ENCODE measurements at regions not wholly inside any gene's neighbourhood (a gene's known extent, or its start where the extent isn't known, plus 50 kb on each side); places are given as distances from the start of the nearest gene placed in this dataset.

DNA sequence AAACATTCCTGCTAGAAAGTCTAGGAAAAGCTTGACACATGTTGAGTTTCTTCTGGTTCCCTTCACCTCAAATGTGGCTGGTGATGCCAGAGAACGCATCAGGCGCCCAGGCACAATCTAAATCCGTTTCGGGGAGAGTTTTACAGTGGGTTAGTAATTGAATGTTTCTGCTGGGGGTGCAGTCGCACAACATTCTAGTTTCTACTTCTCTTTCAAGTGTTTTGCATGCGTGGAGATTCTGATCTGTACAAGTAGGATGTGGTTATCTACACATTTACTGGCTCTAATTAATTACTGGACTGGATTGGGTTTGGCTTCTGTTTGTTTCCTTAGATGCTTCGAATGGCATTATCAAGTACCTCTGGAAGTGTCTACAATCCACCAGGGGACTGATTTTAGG is 173.8 kb downstream of the TMEM26 start:
- H3K36me3 ChIP-seq (ENCODE audit: insufficient read depth, low read length): no peaks in the 10 kb centered on the region
- no peaks in the 10 kb centered on the region for H4K20me1 ChIP-seq (ENCODE audit: insufficient read depth, low read length)
- no peaks in the 10 kb centered on the region for H3K79me2 ChIP-seq (ENCODE audit: insufficient read depth, low read depth, low read length)
- no peak overlapping the region for H2AFZ ChIP-seq (ENCODE audit: low read length)
- ChIA-PET POLR2A (no interaction called here), CTCF (ENCODE audit: unreplicated experiment) (no interaction called here)
- no peaks in the 10 kb centered on the region for H3K9me3 ChIP-seq (ENCODE audit: low read length)
- no peaks in the 10 kb centered on the region for H3K4me1 ChIP-seq (ENCODE audit: insufficient read depth, low read length, poor library complexity, severe bottlenecking)
- no peaks in the 10 kb centered on the region for H3K9me2 ChIP-seq (ENCODE audit: insufficient read depth, low read length)
- no peak overlapping the region for H3K4me3 ChIP-seq (ENCODE audit: low read depth, low read length, poor library complexity, severe bottlenecking)
- H3K27ac ChIP-seq (ENCODE audit: low read depth, low read length, poor library complexity, severe bottlenecking): no peak overlapping the region
- no peak for TF ChIP-seq EZH2phosphoT487 (IDR thresholded peaks at IDR 0.05; ENCODE audit: borderline replicate concordance, low read depth, low read length)
- TF ChIP-seq, protein P1, sequence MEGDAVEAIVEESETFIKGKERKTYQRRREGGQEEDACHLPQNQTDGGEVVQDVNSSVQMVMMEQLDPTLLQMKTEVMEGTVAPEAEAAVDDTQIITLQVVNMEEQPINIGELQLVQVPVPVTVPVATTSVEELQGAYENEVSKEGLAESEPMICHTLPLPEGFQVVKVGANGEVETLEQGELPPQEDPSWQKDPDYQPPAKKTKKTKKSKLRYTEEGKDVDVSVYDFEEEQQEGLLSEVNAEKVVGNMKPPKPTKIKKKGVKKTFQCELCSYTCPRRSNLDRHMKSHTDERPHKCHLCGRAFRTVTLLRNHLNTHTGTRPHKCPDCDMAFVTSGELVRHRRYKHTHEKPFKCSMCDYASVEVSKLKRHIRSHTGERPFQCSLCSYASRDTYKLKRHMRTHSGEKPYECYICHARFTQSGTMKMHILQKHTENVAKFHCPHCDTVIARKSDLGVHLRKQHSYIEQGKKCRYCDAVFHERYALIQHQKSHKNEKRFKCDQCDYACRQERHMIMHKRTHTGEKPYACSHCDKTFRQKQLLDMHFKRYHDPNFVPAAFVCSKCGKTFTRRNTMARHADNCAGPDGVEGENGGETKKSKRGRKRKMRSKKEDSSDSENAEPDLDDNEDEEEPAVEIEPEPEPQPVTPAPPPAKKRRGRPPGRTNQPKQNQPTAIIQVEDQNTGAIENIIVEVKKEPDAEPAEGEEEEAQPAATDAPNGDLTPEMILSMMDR (conservative IDR thresholded peaks at IDR 0.05; ENCODE audit: low read length): no peak
- DNase-seq (ENCODE audit: low spot score): no peak
- no peak overlapping the region for H3K4me2 ChIP-seq (ENCODE audit: low read length)
- no TSS peak for BruUV-seq (replicated peaks)
- intact Hi-C loops (cut with micrococcal nuclease; ENCODE audit: unreplicated experiment): no loop called here

DNA sequence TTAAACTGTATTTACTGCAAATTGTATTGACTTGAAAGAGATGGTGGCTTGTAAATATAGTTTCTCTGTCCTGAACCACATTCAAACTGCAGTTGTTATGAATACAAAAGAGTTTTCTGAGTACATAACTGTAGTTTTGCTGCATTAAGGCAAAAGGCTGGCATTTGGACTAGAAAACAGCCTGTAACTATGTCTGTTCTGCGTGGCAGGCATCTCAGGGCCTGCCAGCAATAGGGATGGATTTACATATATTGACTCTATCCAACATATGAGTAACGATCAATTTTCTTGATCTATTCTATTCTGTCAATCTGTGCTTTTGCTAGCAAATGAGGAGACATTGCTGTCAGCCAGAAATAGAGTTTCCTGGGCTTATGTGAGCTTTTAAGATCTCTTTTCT is 174.6 kb downstream of the TMEM26 start:
- Histone ChIP-seq H3K36me3 (ENCODE audit: insufficient read depth, low read length) (no peaks in the 10 kb centered on the region), H3K4me3 (ENCODE audit: low read depth, low read length, poor library complexity, severe bottlenecking) (no peak overlapping the region), H3K79me2 (ENCODE audit: insufficient read depth, low read depth, low read length) (no peaks in the 10 kb centered on the region), H2AFZ (ENCODE audit: low read length) (no peak overlapping the region), H3K9me3 (ENCODE audit: low read length) (no peaks in the 10 kb centered on the region), H4K20me1 (ENCODE audit: insufficient read depth, low read length) (no peaks in the 10 kb centered on the region), H3K27ac (ENCODE audit: low read depth, low read length, poor library complexity, severe bottlenecking) (no peak overlapping the region), H3K9me2 (ENCODE audit: insufficient read depth, low read length) (no peaks in the 10 kb centered on the region), H3K4me2 (ENCODE audit: low read length) (no peak overlapping the region), H3K4me1 (ENCODE audit: insufficient read depth, low read length, poor library complexity, severe bottlenecking) (no peaks in the 10 kb centered on the region)
- intact Hi-C loops (cut with micrococcal nuclease; ENCODE audit: unreplicated experiment): no loop called here
- ChIA-PET POLR2A (no interaction called here), CTCF (ENCODE audit: unreplicated experiment) (interaction anchor here (0.5 kb wide), 1 partner anchor 390 kb away, joined by 3 read pairs; no protein-coding TSS in a partner anchor)
- DNase-seq (ENCODE audit: low spot score): no peak
- BruUV-seq (replicated peaks): no TSS peak
- TF ChIP-seq, protein P1 (conservative IDR thresholded peaks at IDR 0.05; ENCODE audit: low read length): no peak
- no peak for TF ChIP-seq EZH2phosphoT487 (IDR thresholded peaks at IDR 0.05; ENCODE audit: borderline replicate concordance, low read depth, low read length)

DNA sequence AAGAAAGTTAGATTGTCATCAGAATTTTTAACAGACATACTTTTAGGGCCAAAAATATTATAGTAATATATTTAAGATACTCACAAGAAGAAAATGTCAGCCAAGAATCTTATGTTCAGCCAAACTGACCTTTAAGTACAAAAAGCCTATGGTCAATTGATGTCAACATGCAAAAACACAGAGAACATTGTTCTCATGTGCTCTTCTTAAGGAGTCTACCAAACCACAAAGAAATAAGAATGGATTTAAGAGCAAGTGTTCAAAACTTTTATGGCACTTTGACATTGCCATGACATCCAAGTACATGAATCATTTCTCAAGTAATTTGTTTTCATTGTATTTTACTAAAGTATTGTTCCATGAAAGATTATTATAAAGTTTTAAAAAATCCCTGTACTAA is 180.4 kb downstream of the TMEM26 start:
- Histone ChIP-seq H3K9me2 (ENCODE audit: insufficient read depth, low read length) (no peaks in the 10 kb centered on the region), H3K4me1 (ENCODE audit: insufficient read depth, low read length, poor library complexity, severe bottlenecking) (no peaks in the 10 kb centered on the region), H3K27ac (ENCODE audit: low read depth, low read length, poor library complexity, severe bottlenecking) (no peak overlapping the region), H3K9me3 (ENCODE audit: low read length) (no peaks in the 10 kb centered on the region), H3K36me3 (ENCODE audit: insufficient read depth, low read length) (no peaks in the 10 kb centered on the region), H2AFZ (ENCODE audit: low read length) (no peak overlapping the region), H3K79me2 (ENCODE audit: insufficient read depth, low read depth, low read length) (no peaks in the 10 kb centered on the region), H4K20me1 (ENCODE audit: insufficient read depth, low read length) (no peaks in the 10 kb centered on the region), H3K4me3 (ENCODE audit: low read depth, low read length, poor library complexity, severe bottlenecking) (no peak overlapping the region), H3K4me2 (ENCODE audit: low read length) (no peak overlapping the region)
- ChIA-PET CTCF (ENCODE audit: unreplicated experiment) (no interaction called here), POLR2A (no interaction called here)
- TF ChIP-seq EZH2phosphoT487 (IDR thresholded peaks at IDR 0.05; ENCODE audit: borderline replicate concordance, low read depth, low read length): no peak
- TF ChIP-seq, protein P1 (conservative IDR thresholded peaks at IDR 0.05; ENCODE audit: low read length): no peak
- no TSS peak for BruUV-seq (replicated peaks)
- intact Hi-C loops (cut with micrococcal nuclease; ENCODE audit: unreplicated experiment): no loop called here
- DNase-seq (ENCODE audit: low spot score): no peak

Data from OCI-LY7 (cell line).